T47D (cell line): ENCODE measurements at regions not wholly inside any gene's neighbourhood (a gene's known extent, or its start where the extent isn't known, plus 50 kb on each side); places are given as distances from the start of the nearest gene placed in this dataset.
"Not testable (repeated sequence)": the region's sequence is repeated elsewhere in the genome, so short reads cannot be mapped to it uniquely, and the experiment has no call there.

ENCODE experiments used
- DNase-seq, 2 experiments: peaks; one replicate each; pipeline versions ENCODE4 v3.0.0 to v3.0.0-alpha.2; 2011 to 2012; ENCODE audit warnings: low read depth in 1 of 2, low spot score in 1 of 2
- JUND ChIP-seq: IDR thresholded peaks from 2 replicates; pipeline ENCODE4 v1.6.1; 2012; ENCODE audit warnings: low read depth
- in situ Hi-C: cut with HindIII; loops from 2 replicates; pipeline ENCODE4 v1.10.0; 2016; ENCODE audit warnings: low sequenced_read_pairs, low pct_unique_long_range_greater_than_20kb

GRCh38 chr10:35933940-35934641, 292.0 kb upstream of the FZD8 start:
- no peak for TF ChIP-seq JUND
- no peak for DNase-seq
- in situ Hi-C loops: no loop called here

- in situ Hi-C loops: no loop called here
- no peak for TF ChIP-seq JUND
- DNase-seq: no peak
These were observed 291.4 kb upstream of the FZD8 start for GRCh38 chr10:35933491-35933890.

GRCh38 chr10:35929962-35930361, 287.9 kb upstream of the FZD8 start:
- in situ Hi-C loops, DNase-seq: not testable (repeated sequence)

GRCh38 chr10:35928748-35929147, 286.7 kb upstream of the FZD8 start:
- no peak for TF ChIP-seq JUND
- no peak for DNase-seq
- in situ Hi-C loops: no loop called here

- TF ChIP-seq JUND: no peak
- no peak for DNase-seq
- in situ Hi-C loops: no loop called here
These were observed 285.9 kb upstream of the FZD8 start for GRCh38 chr10:35927990-35928488.

- in situ Hi-C loops: no loop called here
These were observed 285.2 kb upstream of the FZD8 start for GRCh38 chr10:35927341-35927740.

GRCh38 chr10:35926846-35927245, 284.8 kb upstream of the FZD8 start:
- no peak for DNase-seq
- in situ Hi-C loops: no loop called here
- TF ChIP-seq JUND: no peak

More at GRCh38 chr10:35927341-35927740, 285.2 kb upstream of the FZD8 start:
- DNase-seq: no peak
- no peak for TF ChIP-seq JUND

GRCh38 chr10:35925493-35925892, 283.4 kb upstream of the FZD8 start:
- no peak for DNase-seq
- in situ Hi-C loops: no loop called here
- no peak for TF ChIP-seq JUND

- DNase-seq: no peak
- in situ Hi-C loops: no loop called here
- no peak for TF ChIP-seq JUND
These were observed 282.7 kb upstream of the FZD8 start for GRCh38 chr10:35924759-35925158.

GRCh38 chr10:35922876-35923600, 280.9 kb upstream of the FZD8 start:
- no peak for TF ChIP-seq JUND
- no peak for DNase-seq
- in situ Hi-C loops: no loop called here

GRCh38 chr10:35921866-35922350, 279.8 kb upstream of the FZD8 start:
- no peak for TF ChIP-seq JUND
- in situ Hi-C loops: no loop called here
- no peak for DNase-seq

GRCh38 chr10:35916791-35917190, 274.7 kb upstream of the FZD8 start:
- no peak for TF ChIP-seq JUND
- in situ Hi-C loops: no loop called here
- no peak for DNase-seq

- no peak for TF ChIP-seq JUND
- no peak for DNase-seq
- in situ Hi-C loops: no loop called here
These were observed 271.5 kb upstream of the FZD8 start for GRCh38 chr10:35913628-35914027.
